CD14-positive monocyte (primary cell): ENCODE measurements at regions not wholly inside any gene's neighbourhood (a gene's known extent, or its start where the extent isn't known, plus 50 kb on each side); places are given as distances from the start of the nearest gene placed in this dataset.

Experiments used
- DNase-seq, 3 donors: peaks; one replicate each; pipeline ENCODE4 v3.0.0-alpha.2; 2011 to 2022
- H2AFZ ChIP-seq: 2 replicates; pipeline ENCODE4 v1.6.0; 2012; ENCODE audit warnings: mild to moderate bottlenecking, low read depth, low read length, inconsistent platforms; ENCODE audit not compliant: insufficient read depth, poor library complexity, severe bottlenecking
- H3K27ac ChIP-seq, 2 donors: 1 replicate in 1 of 2; 2 replicates in 1 of 2; pipeline ENCODE4 v1.5.1; 2012 to 2013; ENCODE audit warnings: low read length in 2 of 2, control low read depth in 1 of 2, inconsistent platforms in 1 of 2, low read depth in 1 of 2, mild to moderate bottlenecking in 1 of 2
- H3K27me3 ChIP-seq, 2 donors: one replicate each; pipeline versions ENCODE4 v1.6.0 to v1.6.1; 2011 to 2013; ENCODE audit warnings: low read length in 2 of 2; ENCODE audit not compliant: control insufficient read depth in 2 of 2, insufficient read depth in 2 of 2
- H3K36me3 ChIP-seq, 2 donors: replicated peaks in 1 of 2; 1 replicate in 1 of 2; 2 replicates in 1 of 2; pipeline versions ENCODE4 v1.5.1 to v1.6.1; 2012 to 2013; ENCODE audit warnings: low read length in 2 of 2, control low read depth in 1 of 2, inconsistent platforms in 1 of 2, mild to moderate bottlenecking in 1 of 2; ENCODE audit not compliant: insufficient read depth in 2 of 2, control insufficient read depth in 1 of 2
- H3K4me1 ChIP-seq, 2 donors: 1 replicate in 1 of 2; 2 replicates in 1 of 2; pipeline versions ENCODE4 v1.5.1 to v1.6.1; 2012 to 2013; ENCODE audit warnings: low read length in 2 of 2, control low read depth in 1 of 2, inconsistent platforms in 1 of 2, mild to moderate bottlenecking in 1 of 2, moderate library complexity in 1 of 2; ENCODE audit not compliant: insufficient read depth in 2 of 2, control insufficient read depth in 1 of 2
- H3K4me2 ChIP-seq: replicated peaks from 2 replicates; pipeline ENCODE3; 2012; ENCODE audit warnings: low read length, moderate library complexity, mild to moderate bottlenecking; ENCODE audit not compliant: poor library complexity, severe bottlenecking; ENCODE audit errors: extremely low read depth
- H3K4me3 ChIP-seq, 3 experiments: fragments of 200-600 bp in 1 of 3; sonication (generic) in 1 of 3; replicated peaks in 1 of 3; 1 replicate in 2 of 3; 2 replicates in 1 of 3; pipeline ENCODE4 v1.5.1; 2011 to 2013; ENCODE audit warnings: low read length in 3 of 3, mild to moderate bottlenecking in 3 of 3, control low read depth in 2 of 3, low read depth in 2 of 3, inconsistent platforms in 1 of 3, moderate library complexity in 1 of 3
- H3K79me2 ChIP-seq: 2 replicates; pipeline ENCODE4 v1.6.0; 2012; ENCODE audit warnings: mild to moderate bottlenecking, control low read depth, inconsistent platforms, low read length, moderate library complexity; ENCODE audit not compliant: insufficient read depth
- H3K9ac ChIP-seq: 2 replicates; pipeline ENCODE4 v1.6.0; 2017; ENCODE audit warnings: low read length, mild to moderate bottlenecking; ENCODE audit not compliant: insufficient read depth, poor library complexity, severe bottlenecking
- H3K9me3 ChIP-seq, 2 donors: replicated peaks in 1 of 2; 1 replicate in 1 of 2; 2 replicates in 1 of 2; pipeline versions ENCODE4 v1.5.1 to v1.6.1; 2012 to 2013; ENCODE audit warnings: low read length in 2 of 2, control low read depth in 1 of 2; ENCODE audit not compliant: control insufficient read depth in 1 of 2, insufficient read depth in 1 of 2
- H4K20me1 ChIP-seq: 2 replicates; pipeline ENCODE4 v1.6.0; 2012; ENCODE audit warnings: mild to moderate bottlenecking, low read length, control low read depth, moderate library complexity; ENCODE audit not compliant: insufficient read depth
- H3K27ac Mint-ChIP-seq, 7 donors: one replicate each; pipeline ENCODE4 v1.8.0; 2020; ENCODE audit warnings: mild to moderate bottlenecking in 7 of 7, mixed read lengths in 7 of 7, moderate library complexity in 6 of 7, inconsistent platforms in 2 of 7
- H3K27me3 Mint-ChIP-seq, 3 donors: one replicate each; pipeline ENCODE4 v1.8.0; 2021 to 2022; ENCODE audit warnings: low read depth in 3 of 3, mild to moderate bottlenecking in 3 of 3, mixed read lengths in 3 of 3, moderate library complexity in 3 of 3, inconsistent platforms in 1 of 3
- H3K36me3 Mint-ChIP-seq, 2 donors: one replicate each; pipeline ENCODE4 v1.8.0; 2020; ENCODE audit warnings: mixed read lengths in 2 of 2, inconsistent platforms in 1 of 2, mild to moderate bottlenecking in 1 of 2
- H3K4me1 Mint-ChIP-seq: one replicate; pipeline ENCODE4 v1.8.0; 2020; ENCODE audit warnings: mild to moderate bottlenecking, mixed read lengths
- H3K4me3 Mint-ChIP-seq, 2 donors: one replicate each; pipeline ENCODE4 v1.8.0; 2020; ENCODE audit warnings: mild to moderate bottlenecking in 2 of 2, mixed read lengths in 2 of 2, moderate library complexity in 1 of 2
- H3K9me3 Mint-ChIP-seq, 7 donors: one replicate each; pipeline ENCODE4 v1.8.0; 2020 to 2022; ENCODE audit warnings: mixed read lengths in 7 of 7, mild to moderate bottlenecking in 6 of 7, moderate library complexity in 6 of 7, inconsistent platforms in 2 of 7
- CTCF ChIP-seq: fragments of 200-600 bp; IDR thresholded peaks from one replicate; pipeline ENCODE4 v1.8.0; 2022; ENCODE audit warnings: antibody characterized with exemption, mild to moderate bottlenecking
- WGBS: methylation state at CpG from one replicate; pipeline ENCODE4 v1.1.5; 2013; ENCODE audit warnings: missing lambda C conversion rate; ENCODE audit not compliant: insufficient coverage; 5-methylcytosine and 5-hydroxymethylcytosine counted together
- intact Hi-C, 2 donors: fragments of 100-400 bp; cut with micrococcal nuclease; formaldehyde crosslinking; loops; one replicate each; pipeline versions ENCODE4 v1.15.0 to v1.15.1; 2023

- Mint-ChIP-seq H3K36me3 (no peaks in the 10 kb centered on the region), H3K9me3 (peaks cover 0 to 3% (median 0%) of the 10 kb centered on the region in 7 donors), H3K27ac (no peak overlapping the region), H3K4me1 (no peaks in the 10 kb centered on the region), H3K4me3 (no peak overlapping the region), H3K27me3 (no peaks in the 10 kb centered on the region)
- Histone ChIP-seq H3K4me1 (no peaks in the 10 kb centered on the region), H4K20me1 (no peaks in the 10 kb centered on the region), H3K36me3 (no peaks in the 10 kb centered on the region), H3K27me3 (no peaks in the 10 kb centered on the region), H2AFZ (no peak overlapping the region), H3K9me3 (no peaks in the 10 kb centered on the region), H3K27ac (no peak overlapping the region), H3K9ac (no peak overlapping the region), H3K4me3 (no peak overlapping the region), H3K79me2 (no peaks in the 10 kb centered on the region), H3K4me2 (no peak overlapping the region)
- no peak for TF ChIP-seq CTCF
- intact Hi-C loops: no loop called here
- no peak for DNase-seq
- 88% methylated on average over 1 of the region's 1 CpG for WGBS
These were observed 255.6 kb upstream of the G2E3 start for GRCh38 chr14:30303350-30303749.

- no peaks in the 10 kb centered on the region for H3K36me3 ChIP-seq
- H3K4me3 ChIP-seq: no peak overlapping the region
- H3K27me3 ChIP-seq: no peaks in the 10 kb centered on the region
- H3K9ac ChIP-seq: no peak overlapping the region
- Mint-ChIP-seq H3K36me3 (no peaks in the 10 kb centered on the region), H3K4me3 (no peak overlapping the region), H3K27ac (no peak overlapping the region), H3K4me1 (no peaks in the 10 kb centered on the region), H3K9me3 (peaks cover 0 to 3% (median 0%) of the 10 kb centered on the region in 7 donors), H3K27me3 (no peaks in the 10 kb centered on the region)
- intact Hi-C loops: no loop called here
- no peak for TF ChIP-seq CTCF
- no peaks in the 10 kb centered on the region for H3K9me3 ChIP-seq
- H3K79me2 ChIP-seq: no peaks in the 10 kb centered on the region
- no peaks in the 10 kb centered on the region for H3K4me1 ChIP-seq
- H3K27ac ChIP-seq: no peak overlapping the region
- no peaks in the 10 kb centered on the region for H4K20me1 ChIP-seq
- H3K4me2 ChIP-seq: no peak overlapping the region
- no peak overlapping the region for H2AFZ ChIP-seq
- no CpG with 5 or more reads among the region's 1 CpG for WGBS
- DNase-seq: no peak
These were observed 253.6 kb upstream of the G2E3 start for GRCh38 chr14:30305346-30305745.
